Activated CD4-positive, alpha-beta T cell treated with anti-CD3 and anti-CD28 coated beads, Interleukin-10, Interleukin-2, amounts not matched to agents 100 ng/mL and 50 ng/mL, durations not matched to agents 16 hours and 8 hours (primary cell): ENCODE measurements at regions not wholly inside any gene's neighbourhood (a gene's known extent, or its start where the extent isn't known, plus 50 kb on each side); places are given as distances from the start of the nearest gene placed in this dataset.
"Not testable (repeated sequence)": the region's sequence is repeated elsewhere in the genome, so short reads cannot be mapped to it uniquely, and the experiment has no call there.

ENCODE experiments used
- DNase-seq: peaks from one replicate; pipeline ENCODE4 v3.0.0-alpha.2; 2020

DNA sequence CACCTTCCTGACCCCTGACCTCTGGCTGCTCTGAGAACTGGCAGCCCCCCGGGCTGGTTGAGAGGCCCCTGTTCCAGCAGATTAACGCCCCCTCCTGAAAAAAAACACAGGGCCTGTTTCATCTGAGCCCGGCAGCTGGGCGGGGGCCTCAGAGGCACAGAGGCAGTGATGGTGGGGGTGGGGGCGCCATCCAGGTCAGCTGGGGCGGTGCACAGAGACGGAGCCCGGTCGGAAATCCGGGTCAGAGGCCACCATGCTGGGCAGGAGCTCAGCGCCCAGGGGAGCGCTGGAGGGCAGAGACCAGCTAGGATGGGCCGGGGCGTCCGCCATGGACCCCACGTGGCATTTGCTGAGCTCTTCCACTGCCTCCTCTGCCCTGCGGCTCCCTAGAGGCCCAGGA, 68.0 kb downstream of the UNCX start:
- DNase-seq: no peak

DNA sequence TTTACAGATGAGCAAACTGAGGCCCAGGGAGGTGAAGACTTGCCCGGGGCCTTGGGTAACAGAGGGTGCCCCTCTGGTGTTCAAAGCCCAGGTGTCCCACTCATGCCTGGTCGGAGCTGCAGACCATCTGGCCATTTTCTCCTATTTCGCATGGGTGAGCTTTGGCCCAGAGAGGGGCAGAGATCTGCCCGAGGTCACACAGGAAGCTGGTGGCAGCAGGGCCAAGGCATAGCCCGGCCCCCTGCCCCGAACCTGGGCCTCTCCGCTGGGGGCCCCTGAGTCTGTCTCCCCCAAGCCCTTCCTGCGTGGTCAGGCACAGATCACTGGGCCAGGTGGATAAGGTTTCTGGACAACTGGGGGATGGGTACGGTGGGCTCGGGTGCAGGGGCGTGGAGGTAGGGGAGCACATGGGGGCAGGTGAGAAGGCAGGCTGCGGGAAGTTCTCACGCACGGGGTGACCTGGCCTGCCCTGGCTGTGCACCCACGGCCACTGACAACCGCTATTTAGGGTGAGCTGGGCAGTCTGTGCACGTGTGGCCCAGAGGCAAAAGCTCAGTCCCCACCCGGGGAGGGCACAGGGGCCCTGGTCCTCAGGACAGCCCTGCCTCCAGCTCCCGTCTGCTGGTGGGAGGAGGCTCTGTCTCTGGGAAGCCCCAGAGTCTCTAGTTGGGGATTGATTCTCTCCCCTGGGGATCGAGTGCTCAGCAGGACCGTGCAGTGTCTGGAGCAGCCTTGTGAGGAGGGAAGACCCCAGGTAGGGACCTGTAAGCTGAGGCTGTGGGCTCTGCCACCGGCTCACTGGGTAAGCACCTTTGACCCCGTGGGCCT, 68.6 kb downstream of the UNCX start:
- no peak for DNase-seq

- DNase-seq: no peak
These were observed 69.2 kb downstream of the UNCX start for GRCh38 chr7:1301882-1302251.

DNA sequence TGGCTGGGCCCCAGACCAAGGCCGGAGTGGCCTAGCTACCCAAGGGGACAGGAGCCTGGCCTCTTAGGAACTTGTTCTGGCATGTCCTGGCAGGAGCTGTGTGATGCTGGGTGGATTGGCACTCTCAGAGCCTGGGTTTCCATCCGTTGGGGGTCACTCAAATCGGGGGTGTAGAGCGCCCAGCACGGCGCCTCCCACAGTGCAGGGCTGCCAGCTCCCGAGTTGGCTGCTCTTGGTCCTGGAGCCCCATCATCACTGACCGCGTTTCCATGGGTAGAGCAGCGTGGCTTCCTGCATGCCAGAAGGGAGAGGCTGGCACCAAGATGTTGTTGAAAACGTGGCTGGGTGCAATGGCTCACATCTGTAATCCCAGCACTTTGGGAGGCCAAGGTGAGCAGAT, 70.3 kb downstream of the UNCX start:
- DNase-seq: no peak

- not testable (repeated sequence) for DNase-seq
These were observed 71.3 kb downstream of the UNCX start for GRCh38 chr7:1304011-1304410.

DNA sequence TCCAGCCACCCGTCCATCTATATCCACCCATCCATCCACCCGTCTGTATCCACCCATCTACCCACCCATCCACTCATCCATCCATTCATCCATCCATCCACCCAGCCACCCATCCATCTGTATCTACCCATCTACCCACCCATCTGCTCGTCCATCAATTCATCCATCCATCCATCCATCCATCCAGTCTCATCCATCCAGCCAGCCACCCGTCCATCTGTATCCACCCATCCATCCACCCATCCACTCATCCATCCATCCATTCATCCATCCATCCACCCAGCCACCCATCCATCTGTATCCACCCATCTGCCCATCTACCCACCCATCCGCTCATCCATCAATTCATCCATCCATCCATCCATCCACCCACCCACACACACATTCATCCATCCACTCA, 73.2 kb downstream of the UNCX start:
- no peak for DNase-seq

- no peak for DNase-seq
These were observed 75.2 kb downstream of the UNCX start for GRCh38 chr7:1307828-1308227.

GRCh38 chr7:1309290-1309689, 76.6 kb downstream of the UNCX start:
- no peak for DNase-seq

DNA sequence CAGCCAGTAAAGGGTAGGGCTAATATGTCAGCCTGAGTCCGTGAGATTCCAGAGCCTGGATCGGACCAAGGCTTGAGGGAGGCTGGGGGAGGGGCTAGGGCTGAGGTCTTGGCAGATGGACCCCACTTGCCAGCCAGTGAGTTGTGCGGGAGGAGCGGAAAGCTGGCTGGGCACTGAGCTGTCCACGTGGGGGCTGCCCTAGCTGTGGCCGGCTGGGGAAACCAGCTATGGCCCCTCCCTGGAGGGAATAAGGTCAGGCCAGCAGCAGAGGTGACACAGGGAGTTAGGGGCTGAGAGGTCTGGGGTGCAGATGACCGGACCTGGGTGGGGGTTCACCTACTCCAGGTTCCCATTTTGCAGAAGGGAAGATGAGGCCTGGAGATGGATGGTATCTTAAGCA, 77.3 kb downstream of the UNCX start:
- no peak for DNase-seq

DNA sequence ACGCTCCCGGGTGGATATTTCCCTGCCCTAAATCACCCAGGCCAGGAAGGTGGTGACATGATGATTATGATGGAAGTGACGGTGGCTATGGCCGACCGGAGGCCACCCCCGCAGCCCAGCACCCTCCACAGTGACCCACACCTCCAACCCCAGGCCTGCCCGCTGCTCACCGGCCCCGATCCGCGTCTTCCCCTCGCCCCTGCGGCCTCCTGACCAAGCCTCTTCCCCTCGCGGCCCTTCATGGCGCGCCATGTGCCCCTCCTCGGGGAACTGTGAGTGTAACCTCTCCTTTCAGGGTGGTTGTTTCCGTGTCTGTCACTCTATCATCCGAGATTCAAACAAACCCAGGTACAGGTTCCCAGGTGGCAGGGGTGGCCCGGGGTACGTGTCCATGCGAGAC, 78.3 kb downstream of the UNCX start:
- DNase-seq: no peak

GRCh38 chr7:1311406-1312135, 78.9 kb downstream of the UNCX start:
- DNase-seq: no peak

GRCh38 chr7:1312136-1313070, 79.7 kb downstream of the UNCX start:
- no peak for DNase-seq

DNA sequence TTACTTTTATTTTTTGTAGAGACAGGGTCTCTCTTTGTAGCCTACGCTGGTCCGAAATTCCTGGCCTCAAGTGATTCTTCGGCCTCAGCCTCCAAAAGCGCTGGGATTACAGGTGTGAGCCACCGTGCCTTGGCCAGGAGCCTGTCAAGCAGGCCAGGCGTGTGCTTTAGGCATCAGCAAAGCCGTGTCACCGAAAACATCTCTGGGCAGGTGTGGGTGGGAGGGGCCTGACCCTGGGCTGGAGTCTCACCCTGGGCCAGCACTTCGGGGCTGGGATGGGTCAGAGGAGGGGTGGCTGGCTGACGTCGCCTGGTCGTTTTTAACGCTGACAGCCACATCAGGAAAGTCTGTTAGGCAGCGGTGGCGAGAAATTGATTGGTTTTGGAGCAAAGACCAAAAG, 80.9 kb downstream of the UNCX start:
- no peak for DNase-seq

GRCh38 chr7:1314021-1314907, 81.6 kb downstream of the UNCX start:
- DNase-seq: no peak

DNA sequence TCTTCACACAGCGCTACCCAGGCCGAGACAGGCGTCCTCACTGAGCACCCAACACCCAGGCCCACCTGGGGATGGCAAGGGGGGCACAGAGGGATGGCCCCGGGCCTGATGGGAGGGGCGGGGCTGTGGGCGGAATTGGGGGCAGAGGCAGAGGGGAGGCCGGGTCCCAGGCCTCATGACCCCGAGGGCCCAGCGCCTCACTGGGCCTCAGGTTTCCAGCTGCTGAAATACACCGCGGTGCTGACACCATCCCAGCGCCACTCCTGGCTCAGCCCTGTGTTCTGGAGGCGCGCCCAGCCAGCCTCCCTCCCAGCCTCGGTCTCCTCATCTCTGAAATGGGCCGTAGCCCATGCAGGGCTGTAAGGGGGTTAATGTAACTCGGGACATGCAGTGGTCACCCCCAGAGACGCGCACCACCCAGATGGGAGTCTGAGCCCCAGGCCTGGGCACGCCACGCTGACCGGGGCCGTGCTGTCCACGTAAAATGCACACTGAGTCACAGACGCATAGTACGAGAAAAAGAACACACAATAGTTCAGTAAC, 82.3 kb downstream of the UNCX start:
- no peak for DNase-seq

DNA sequence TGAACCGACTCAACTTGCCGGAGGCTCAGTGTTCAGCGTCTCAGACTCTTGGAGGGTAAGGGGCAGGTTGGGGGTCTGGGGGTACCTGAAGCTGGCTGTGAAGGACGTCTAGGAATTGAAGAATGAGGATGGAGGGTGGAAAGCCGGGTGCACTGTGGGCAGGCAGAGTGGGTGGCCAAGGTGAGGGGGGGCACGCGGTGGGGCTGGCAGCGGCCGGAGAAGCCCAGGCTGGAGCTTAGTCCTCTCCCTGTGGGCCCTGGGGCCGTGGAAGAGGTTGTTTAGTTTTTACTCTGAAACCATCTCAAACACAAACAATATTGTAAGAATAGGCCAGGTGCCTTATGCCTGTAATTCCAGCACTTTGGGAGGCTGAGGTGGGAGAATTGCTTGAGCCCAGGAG, 83.4 kb downstream of the UNCX start:
- no peak for DNase-seq

- DNase-seq: no peak
These were observed 85.0 kb downstream of the UNCX start for GRCh38 chr7:1317646-1318045.

DNA sequence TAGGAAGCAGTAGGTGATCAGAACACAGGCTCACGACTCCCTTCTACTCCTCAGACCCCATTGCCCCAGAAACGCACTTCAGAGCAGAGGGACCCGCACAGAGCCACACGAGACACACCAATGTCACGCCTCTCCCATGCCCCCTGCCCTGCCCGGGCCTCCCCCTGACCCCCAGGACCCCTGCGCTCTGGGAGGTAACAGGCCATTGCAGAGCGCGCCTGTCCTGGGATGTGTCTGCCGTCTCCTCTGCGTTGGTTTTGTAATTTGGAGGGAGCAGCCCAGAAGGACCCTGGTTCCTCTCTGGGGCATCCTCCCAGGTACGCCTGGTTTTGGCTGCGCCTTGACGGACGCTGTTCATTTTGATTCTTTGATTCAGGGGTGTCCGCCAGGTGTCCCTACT, 85.4 kb downstream of the UNCX start:
- no peak for DNase-seq

DNA sequence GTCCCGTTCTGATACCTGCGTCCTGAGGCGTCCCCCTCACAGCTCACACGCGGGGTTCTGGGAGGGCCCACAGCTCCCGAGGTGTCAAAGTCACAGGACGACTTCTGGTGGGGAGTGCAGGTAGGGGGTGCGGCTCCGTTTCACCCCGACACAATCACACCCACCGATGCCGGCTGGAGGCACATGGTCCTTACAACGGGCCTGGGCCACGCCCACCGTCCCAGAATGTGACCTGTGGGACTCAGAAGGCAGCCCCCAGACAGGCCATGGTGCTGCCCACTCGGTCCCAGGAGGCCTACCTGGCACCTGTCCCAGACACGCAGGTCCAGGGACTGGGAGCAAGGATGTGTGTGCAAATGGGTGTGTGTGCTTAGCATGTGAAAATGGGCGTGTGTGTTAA, 86.0 kb downstream of the UNCX start:
- DNase-seq: no peak

GRCh38 chr7:1320616-1321240, 88.1 kb downstream of the UNCX start:
- DNase-seq: no peak

DNA sequence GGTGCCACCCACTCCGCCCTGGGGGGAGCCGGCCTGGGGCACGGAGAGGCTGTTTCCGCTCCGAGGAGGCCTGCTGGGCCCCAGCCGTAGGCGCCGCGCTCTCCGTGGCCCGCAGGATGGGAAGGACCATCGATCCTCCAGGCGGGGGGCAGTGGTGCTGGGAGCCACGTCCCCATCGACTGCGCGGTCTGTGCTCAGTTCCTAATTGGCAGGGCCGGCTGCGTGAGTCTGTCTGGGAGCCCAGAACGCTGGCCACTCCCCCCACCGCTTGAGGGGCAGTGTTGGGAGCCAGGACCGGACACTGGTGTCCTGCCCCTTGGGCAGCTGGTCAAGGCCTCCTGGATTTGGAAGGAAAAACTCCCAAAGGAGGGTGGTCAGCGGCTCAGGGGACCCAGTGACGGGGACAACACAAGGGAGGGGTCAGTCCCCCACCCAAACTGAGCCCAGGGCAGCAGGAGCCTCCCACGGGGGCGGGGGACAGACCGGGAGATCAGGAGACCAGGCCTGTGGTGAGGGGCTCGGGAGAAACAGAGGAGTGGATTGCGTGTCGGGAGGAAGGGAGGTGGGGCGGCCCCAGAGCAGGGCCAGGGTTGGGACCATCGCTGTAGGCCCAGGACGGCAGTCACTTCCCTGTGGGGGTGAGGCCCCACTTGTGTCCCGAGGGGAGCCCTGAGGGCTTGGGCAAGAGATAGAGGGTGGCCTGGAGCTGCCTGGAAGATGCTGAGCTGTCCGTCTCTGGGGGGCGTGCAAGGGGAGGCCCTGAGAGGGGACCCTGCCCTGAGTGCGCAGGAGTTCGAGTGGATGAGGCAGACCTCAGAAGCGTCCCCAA, 89.0 kb downstream of the UNCX start:
- no peak for DNase-seq
